Hepatic stellate cell (primary cell): ENCODE measurements at regions not wholly inside any gene's neighbourhood (a gene's known extent, or its start where the extent isn't known, plus 50 kb on each side); places are given as distances from the start of the nearest gene placed in this dataset.

Experiments
- DNase-seq: peaks from one replicate; pipeline ENCODE4 v3.0.0; 2011; ENCODE audit warnings: low spot score

DNA sequence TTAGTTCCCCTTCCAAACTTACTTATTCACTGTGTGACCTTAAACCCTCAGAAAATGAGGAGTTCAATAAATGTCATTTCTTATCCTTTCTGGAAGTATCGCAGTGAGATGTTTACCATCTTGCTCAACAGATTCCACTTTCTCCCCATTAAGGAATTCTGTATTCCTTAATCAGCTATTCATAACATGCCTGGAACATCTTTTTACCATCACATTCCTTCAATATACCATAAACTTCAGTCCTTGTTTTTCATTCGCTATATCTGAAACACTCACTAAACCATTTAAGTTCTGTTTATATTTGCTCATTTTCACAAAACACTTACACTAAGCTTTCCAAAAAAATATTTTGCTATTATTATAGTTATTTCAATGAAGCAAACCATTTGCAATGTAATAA, 1158.6 kb downstream of the CDH12 start:
- DNase-seq: no peak

DNA sequence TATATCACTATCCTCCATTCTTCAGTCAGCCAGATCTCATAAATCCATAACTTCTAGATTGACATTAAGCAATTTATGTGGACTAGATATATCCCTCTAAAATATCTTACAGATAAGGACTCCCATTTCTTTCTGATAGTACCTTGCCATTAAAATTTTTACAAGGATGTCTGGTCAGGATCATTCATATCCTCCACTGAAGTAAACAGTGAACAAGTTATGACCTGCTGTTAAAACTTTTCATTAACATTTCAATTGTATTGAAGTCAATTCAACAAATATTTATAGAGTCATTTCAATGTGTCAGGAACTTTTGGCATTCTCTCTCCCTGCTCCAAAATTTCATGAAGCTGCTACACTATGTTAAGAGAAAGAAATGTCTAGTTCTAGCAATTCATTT, 1159.6 kb downstream of the CDH12 start:
- no peak for DNase-seq

DNA sequence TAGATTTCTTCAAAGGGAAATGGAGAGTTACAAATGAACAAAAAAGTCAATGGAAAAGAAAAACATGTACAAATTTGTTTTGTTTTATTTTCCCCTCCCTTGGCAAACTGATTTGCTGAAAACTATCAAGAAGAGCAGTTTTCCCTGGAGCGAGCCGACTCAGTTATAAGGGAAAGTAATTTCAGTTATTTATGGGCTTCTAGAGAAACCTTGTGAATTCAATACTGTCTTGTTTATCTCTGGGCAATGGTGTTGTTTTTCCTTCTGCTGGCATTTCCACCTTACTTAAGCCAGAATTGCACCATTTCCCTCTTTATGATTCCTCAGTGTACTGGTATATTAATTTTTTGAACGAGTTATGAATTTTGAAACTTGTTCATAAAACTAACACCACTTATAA, 1163.6 kb downstream of the CDH12 start:
- no peak for DNase-seq

DNA sequence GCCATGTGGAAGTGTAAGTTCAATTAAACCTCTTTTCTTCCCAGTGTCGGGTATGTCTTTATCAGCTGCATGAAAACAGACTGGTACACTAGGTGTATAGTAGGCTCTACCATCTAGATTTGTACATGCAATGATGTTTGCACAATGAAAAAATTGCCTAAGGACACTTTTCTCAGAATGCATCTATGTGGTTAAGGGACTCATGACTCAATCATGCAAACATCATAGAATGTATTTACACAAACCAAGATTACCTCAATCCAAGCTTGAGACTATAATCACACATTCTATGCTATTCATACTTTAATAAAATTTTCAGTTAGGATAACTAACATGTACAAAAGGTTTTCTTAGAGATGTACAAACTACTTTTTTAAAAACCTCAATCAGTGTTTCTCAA, 1164.5 kb downstream of the CDH12 start:
- DNase-seq: no peak

DNA sequence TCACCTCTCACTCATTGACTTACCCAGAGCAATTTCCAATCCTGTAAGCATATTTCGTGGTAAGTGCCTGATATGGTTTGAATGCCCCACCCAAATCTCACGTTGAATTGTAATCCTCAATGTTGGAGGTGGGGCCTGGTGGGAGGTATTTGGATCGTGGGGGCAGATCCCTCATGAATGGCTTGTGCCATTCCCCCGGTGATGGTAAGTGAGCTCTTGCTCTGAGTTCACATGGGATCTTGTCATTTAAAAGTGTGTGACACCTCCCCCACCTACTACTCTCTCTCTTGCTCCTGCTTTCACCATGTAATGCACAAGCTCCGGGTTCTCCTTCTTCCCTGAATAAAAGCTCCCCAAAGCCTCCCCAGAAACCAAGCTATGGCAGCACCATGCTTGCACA, 1165.5 kb downstream of the CDH12 start:
- no peak for DNase-seq

DNA sequence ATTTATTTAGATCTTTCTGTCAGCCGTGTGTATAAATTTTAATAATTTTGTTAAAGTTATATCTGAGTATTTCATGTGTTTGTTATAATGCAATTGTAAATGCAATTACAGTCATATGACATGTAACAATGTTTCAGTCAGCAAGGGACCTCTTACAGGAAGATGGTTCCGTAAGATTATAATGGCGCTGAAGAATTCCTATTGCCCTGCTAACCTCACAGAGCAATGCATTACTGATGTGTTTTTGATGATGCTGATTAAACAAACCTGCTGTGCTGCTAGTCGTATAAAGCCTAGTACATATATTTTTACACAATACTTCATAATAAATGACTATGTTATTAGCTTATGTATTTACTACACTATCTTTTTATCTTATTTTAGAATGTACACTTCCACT, 1166.4 kb downstream of the CDH12 start:
- no peak for DNase-seq

DNA sequence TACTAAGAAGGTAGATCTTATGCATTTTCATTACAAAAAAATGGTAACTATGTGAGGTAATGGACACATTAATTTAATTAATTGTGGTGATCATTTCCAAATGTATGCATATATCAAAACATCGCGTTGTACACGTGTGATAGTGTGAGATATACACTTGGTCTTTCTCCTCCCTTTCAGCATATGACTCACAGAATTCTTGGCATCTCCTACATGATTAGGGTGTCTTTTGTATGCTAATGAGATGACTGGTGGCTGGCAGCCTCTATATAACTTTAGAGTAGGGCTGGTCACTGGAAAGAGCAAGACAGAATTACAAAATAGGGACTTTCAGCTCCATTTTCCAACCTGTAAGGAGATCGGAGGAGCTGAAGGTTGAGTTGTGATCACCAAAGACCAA, 1167.6 kb downstream of the CDH12 start:
- DNase-seq: no peak

DNA sequence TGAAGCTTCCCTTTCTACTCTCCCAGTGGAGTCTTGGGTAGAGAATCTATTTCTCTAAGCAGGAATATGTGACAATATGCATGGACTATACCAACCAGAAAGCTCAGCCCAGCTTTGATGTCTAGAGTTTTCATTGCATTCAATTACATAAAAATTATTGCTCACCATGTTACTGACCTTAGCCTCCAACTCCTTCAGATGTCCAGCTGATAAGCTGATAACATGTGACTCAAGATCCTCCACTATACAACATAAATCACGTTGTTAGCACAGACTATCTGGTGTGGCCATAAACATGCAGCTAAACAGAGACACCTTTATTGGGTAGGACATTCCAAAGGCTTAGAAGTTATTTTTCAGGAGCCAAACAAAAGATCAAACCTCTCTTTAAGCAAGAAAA, 1168.2 kb downstream of the CDH12 start:
- no peak for DNase-seq

DNA sequence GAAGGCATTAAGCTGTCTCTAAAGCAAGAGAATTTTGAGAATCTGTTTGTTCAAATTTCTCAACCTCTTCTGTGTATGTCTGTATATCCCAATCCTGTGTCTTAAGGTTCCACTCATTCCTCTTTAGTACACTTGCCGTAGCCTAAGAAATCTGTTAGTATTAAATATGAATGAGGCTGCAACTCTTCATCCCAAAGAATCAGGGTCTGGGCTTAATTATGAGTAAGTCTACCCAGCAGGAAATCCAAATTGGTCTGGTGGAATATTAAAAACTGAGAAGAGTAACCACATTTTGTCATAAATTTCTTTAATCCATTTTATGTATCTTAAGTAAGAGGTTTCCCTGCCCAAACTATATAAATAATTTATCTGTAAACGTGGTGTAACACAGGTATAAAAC, 1171.2 kb downstream of the CDH12 start:
- no peak for DNase-seq

DNA sequence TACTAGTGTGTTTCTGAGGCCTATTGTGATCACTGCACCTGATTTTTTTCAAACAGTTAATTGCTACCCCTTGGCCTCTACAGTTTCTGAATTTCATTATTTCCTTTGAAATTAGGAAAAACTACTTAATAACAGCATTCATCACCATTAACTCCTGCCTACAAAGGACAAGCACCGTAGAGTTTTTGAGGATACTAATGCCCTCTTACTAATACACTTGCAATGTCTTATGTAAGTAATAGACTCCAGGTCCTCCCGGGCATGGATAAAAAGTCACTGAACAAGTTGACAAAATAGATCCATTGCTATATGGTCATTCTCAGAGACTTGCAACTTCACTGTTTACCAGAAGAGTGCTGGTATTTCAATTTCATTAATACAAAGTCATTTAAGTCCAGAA, 1172.5 kb downstream of the CDH12 start:
- no peak for DNase-seq

DNA sequence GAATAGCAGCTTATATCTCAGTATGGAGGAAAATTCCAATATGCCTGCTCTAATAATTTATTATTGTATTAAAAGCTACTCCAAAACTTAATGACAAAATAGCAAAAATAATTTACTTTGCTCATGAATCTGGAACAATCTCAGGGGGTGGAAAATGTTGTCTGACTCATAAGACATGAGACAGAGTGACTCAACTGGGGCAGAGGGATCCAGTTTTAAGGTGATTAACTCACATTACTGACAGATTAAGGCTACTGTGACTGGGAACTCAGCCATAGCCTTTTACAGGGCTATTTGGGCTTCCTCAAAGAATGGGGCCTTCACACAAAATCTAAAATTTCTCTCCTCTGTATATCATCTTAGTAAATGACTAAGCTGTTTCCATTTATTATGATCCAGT, 1172.9 kb downstream of the CDH12 start:
- no peak for DNase-seq

DNA sequence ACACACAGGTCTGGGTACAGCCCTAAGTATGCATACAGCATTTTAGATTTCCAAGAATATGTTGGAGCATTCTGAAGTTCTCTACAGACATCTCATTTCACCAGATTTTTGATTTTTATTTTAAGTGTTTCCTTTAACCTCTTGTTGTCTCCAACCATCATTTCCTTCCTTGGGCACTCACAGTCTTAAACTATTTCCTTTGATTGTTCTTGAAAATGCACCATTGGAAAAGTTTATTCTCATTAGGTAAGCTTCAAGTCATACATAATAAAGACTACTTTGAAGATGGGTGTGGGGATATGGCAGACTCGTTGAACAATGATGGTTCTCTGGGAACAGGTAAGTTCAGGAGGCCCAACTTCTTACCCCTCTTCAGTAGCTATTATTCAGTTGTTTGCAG, 1174.6 kb downstream of the CDH12 start:
- no peak for DNase-seq

DNA sequence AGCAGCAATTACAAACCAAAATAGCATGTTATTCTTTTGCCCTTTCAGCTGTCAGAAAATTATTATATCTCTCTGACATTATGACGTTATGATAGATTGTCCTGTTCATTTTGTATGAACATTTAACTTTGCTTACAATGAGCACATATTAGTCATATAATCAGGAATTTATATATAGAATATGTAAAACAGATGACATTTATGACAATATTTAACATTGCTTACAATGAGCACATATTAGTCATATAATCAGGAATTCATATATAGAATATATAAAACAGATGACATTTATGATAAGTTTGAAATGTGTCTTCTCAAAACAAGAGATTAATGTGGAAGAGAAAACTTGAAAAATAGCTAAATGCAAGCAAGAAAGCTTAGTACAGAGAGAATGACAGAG, 1180.2 kb downstream of the CDH12 start:
- no peak for DNase-seq

DNA sequence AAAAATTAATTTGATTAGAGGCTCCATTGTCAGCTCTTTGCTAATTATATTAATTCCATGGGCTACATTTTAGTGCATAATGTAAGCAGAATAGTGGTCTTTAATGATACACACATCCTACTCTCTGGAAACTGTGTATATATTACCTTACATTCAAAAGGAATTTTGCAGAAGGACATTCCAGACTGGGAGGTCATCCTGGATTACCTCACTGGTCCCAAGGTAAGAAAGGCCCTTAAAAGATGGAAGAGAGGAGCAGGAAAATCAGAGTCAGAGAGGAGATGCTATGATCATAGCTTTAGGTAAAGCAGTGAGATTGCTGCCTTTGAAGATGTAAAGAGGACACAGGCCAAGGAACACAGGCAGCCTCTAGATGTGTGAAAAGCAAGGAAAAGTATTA, 1180.8 kb downstream of the CDH12 start:
- DNase-seq: no peak

DNA sequence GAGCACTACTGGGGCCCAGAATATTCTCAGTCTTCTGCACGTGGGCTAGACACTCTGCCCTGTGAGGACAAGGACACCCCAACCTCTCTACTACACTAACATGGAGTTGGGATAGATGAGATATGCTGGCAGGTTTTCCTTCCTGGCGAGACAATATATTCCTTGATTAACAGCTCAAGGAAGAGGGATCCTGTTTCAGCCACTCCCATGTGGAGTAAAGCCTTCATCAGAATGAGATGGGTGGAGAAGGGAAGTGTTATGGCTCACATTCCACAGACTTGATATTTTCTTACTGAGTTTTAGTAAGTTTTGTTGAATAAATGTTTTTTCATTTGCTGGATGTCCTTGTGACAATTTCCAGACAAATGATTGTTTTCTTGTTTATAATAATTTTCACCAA, 1187.6 kb downstream of the CDH12 start:
- no peak for DNase-seq

DNA sequence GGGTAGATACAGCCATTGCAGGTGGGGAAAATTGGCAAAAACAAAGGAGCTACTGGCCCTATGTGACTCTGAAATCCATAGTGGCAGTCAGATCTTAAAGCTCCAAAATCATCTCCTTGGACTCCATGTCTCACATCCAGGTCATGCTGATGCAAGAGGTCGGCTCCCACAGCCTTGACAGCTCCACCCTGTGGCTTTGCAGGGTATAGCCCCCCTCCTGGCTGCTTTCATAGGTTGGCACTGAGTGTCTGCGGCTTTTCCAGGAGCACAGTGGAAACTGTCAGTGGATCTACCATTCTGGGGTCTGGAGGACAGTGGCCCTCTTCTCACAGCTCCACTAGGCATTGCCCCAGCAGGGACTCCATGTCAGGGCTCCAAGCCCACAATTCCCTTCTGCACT, 1190.1 kb downstream of the CDH12 start:
- DNase-seq: no peak

DNA sequence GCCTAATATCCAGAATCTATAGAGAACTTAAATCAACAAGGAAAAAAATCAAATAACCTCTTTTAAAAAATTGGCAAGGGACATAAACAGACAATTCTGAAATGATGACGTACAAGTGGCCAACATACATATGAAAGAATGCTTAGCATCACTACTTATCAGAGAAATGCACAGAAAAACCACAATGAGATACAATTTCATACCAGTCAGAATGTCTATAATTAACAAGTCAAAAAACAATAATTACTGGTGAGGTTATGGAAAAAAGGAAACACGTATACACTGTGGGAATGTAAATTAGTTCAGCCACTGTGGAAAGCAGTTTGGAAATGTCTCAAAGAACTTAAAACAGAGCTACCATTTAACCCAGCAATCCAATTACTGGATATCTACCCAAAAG, 1192.0 kb downstream of the CDH12 start:
- no peak for DNase-seq

DNA sequence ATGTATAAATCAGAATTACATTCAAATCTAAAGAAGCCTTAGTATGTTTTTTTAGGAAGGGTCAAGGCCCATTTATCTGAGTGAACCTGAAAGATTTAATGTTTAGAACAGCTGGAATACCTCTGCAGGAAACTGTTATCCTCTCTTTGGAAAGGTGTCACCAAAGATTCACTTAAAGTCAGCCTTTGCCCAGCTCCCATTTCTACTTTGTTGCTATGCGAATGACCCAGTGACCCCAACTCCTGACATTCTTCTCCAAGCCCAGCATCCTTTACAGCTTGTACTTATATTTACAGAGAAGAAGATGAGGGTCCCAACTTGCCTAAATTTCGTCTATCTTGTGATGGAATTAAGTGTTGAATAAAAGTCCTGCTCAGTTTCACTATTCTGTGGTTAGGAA, 1198.6 kb downstream of the CDH12 start:
- no peak for DNase-seq

DNA sequence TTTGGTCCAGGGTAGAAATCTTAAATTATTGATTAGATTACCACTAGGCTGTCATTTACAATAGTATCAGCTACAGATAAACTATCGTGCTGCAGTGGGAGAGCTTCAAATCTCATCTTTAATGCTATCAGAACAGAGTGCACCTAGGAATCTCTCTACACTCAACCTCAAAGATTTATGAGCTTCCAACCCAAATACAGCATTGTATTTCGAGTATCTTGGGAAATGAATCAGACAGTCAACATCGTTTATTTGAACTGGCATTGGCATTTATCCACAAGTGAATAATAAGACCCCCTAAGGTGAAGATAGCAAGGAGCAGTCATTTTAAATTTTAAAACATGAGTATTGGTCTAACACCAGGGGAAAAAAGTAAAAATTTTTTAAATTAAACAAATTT, 1203.2 kb downstream of the CDH12 start:
- DNase-seq: no peak

DNA sequence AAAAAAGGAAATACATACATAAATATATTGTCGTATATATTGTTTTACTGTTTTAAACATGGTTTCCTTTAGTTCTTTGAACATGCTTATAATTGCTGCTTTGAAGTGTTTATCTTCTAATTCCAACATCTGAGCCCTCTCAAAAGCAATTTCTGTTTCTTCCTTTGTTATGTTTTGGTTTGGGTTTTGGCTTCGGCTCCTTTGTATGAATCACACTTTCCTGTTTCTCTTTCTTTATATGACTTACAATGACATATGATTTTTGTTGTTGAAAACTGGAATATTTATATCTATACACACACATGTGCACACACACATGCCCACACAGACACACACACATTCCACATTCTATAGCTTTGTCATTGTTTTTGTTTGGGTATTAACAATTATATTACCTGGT, 1206.7 kb downstream of the CDH12 start:
- DNase-seq: no peak

DNA sequence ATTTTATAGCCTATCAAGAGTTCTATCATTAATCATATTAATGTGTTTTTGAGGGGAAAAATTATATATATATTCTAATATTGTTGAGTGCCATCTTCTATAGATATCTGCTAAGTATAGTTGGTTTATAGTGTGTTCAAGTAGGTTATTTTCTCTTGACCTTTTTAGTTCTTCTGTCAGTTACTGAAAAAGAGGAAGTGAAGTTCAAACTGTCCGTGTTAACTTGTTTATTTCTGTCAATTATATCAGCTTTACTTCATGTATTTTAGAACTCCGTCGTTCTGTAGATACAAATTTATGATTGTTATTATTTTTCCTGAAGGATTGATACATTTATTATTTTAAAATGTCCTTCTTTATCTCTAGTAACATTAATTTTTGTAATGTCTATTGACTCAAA, 1209.1 kb downstream of the CDH12 start:
- DNase-seq: no peak

DNA sequence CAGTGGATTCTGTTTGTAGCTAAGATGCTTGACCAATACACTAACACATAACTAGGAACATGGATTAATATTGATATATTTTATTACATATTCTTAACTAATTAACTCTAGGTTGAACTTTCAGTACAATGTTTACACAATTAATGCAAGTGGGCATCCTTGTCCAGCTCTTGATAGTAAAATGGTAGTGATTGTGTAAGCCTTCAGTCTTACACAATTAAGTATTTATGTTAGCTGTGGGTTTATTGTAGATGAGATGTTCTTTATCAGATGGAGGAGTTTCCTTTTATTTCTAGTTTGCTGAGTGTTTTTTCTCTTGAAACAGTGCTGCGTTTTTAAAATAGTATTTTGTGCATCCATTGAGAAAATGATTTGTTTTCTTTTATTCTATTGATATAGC, 1210.8 kb downstream of the CDH12 start:
- DNase-seq: no peak

DNA sequence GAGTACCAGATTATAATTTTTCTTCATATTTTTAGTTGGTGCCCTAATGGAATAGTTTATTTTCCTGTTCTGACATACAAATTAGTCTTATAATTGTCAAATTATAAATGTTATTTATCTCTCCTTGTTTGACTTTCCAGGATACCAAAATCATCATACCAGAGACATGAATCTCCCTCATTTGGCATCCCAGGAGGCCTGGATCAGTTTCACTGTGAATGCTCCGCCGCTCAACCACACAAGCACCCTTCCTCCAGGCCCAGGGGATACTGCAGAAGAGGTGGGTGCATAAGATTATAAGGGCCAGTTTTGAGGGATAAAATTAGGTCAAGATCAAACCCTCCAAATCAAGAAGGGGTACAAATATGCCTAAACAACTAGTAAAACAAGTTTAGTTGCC, 1229.3 kb downstream of the CDH12 start:
- no peak for DNase-seq

DNA sequence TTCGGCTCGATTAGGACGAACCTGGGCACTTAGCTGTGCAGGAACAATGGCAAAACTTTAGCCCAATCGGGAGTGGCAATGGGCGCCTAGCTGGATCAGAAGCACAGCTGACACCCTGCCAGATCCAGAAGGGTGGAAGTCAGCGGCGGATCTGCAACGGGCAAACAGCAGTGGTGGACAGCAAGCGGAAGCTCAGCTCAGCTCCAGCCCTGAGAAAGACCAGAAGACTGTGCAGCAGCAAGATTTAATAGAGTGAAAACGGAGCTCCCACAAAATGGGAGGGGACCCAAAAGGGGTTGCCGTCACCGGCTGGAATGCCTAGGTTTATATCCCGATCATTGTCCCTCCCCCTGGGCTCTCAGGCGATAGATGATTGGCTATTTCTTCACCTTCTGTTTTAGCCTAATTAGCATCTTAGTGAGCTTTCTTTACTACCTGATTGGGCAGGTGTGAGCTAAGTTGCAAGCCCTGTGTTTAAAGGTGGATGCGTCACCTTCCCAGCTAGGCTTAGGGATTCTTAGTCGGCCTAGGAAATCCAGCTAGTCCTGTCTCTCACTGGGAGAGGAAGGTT, 1237.9 kb downstream of the CDH12 start:
- DNase-seq: no peak

DNA sequence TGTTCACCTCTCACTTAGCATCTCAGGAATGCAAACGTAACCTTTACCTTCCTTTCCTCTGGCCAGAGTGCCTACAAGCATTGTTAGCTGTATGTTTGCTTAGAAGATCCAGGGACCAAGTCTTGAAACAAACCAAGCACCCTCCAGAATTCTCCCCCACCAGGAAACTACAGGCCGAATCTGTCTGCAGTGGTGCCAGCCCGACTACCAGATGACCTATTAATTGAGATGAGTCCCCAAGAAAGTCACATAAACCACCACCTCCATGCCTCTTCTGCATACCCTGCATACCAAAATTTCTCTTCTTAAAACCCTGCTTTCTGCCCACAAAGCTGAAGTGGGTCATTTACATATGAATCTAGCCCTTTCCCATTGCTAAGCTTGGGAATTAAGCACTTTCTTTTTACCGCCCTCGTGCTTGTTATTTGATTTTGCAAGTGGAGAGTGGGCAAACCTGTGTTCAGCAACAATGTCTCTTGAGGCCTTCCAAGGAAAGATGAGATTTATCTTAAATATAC, 1239.1 kb downstream of the CDH12 start:
- no peak for DNase-seq
